Activated CD4-positive, CD25-positive, alpha-beta regulatory T cell treated with anti-CD3 and anti-CD28 coated beads, Interleukin-2, amount 50 U/mL, for 16 hours (primary cell): ENCODE measurements at regions not wholly inside any gene's neighbourhood (a gene's known extent, or its start where the extent isn't known, plus 50 kb on each side); places are given as distances from the start of the nearest gene placed in this dataset.

Experiments
- DNase-seq: peaks from one replicate; pipeline ENCODE4 v3.0.0-alpha.2; 2020; ENCODE audit warnings: low read depth, low spot score

GRCh38 chr4:58209551-58209950 lies 1099.4 kb upstream of the IGFBP7 start:
- no peak for DNase-seq

- DNase-seq: no peak
Measured at GRCh38 chr4:58209001-58209400, 1098.8 kb upstream of the IGFBP7 start.

GRCh38 chr4:58205446-58206235 lies 1095.5 kb upstream of the IGFBP7 start:
- DNase-seq: no peak

- no peak for DNase-seq
Measured at GRCh38 chr4:58192217-58192616, 1082.0 kb upstream of the IGFBP7 start.

- DNase-seq: no peak
Measured at GRCh38 chr4:58191109-58191508, 1080.9 kb upstream of the IGFBP7 start.

GRCh38 chr4:58188316-58188715 lies 1078.1 kb upstream of the IGFBP7 start:
- DNase-seq: no peak

- no peak for DNase-seq
Measured at GRCh38 chr4:58175024-58175423, 1064.8 kb upstream of the IGFBP7 start.

GRCh38 chr4:58166490-58166889 lies 1056.3 kb upstream of the IGFBP7 start:
- DNase-seq: no peak

GRCh38 chr4:58163156-58163555 lies 1053.0 kb upstream of the IGFBP7 start:
- DNase-seq: no peak

GRCh38 chr4:58149404-58150085 lies 1039.4 kb upstream of the IGFBP7 start:
- DNase-seq: no peak

- DNase-seq: no peak
Measured at GRCh38 chr4:58144721-58145120, 1034.5 kb upstream of the IGFBP7 start.

GRCh38 chr4:58138786-58139668 lies 1028.8 kb upstream of the IGFBP7 start:
- DNase-seq: no peak

- DNase-seq: no peak
Measured at GRCh38 chr4:58136604-58137003, 1026.4 kb upstream of the IGFBP7 start.

GRCh38 chr4:58127680-58128079 lies 1017.5 kb upstream of the IGFBP7 start:
- DNase-seq: no peak

GRCh38 chr4:58119298-58119697 lies 1009.1 kb upstream of the IGFBP7 start:
- no peak for DNase-seq

GRCh38 chr4:58113126-58113525 lies 1002.9 kb upstream of the IGFBP7 start:
- no peak for DNase-seq

GRCh38 chr4:58111818-58112217 lies 1001.6 kb upstream of the IGFBP7 start:
- no peak for DNase-seq

- DNase-seq: no peak
Measured at GRCh38 chr4:58093352-58093751, 983.2 kb upstream of the IGFBP7 start.

- no peak for DNase-seq
Measured at GRCh38 chr4:58090539-58090938, 980.4 kb upstream of the IGFBP7 start.

GRCh38 chr4:58081356-58081755 lies 971.2 kb upstream of the IGFBP7 start:
- DNase-seq: no peak

- DNase-seq: no peak
Measured at GRCh38 chr4:58075724-58076123, 965.5 kb upstream of the IGFBP7 start.

GRCh38 chr4:58074382-58074781 lies 964.2 kb upstream of the IGFBP7 start:
- DNase-seq: no peak
